Fibroblast of the aortic adventitia (primary cell): ENCODE measurements at regions not wholly inside any gene's neighbourhood (a gene's known extent, or its start where the extent isn't known, plus 50 kb on each side); places are given as distances from the start of the nearest gene placed in this dataset.

Experiments used
- DNase-seq: peaks from one replicate; pipeline ENCODE4 v3.0.0-alpha.2; 2010; ENCODE audit warnings: low read depth
- H3K4me3 ChIP-seq: 2 replicates; pipeline ENCODE4 v1.5.1; 2011; ENCODE audit warnings: low read depth, mild to moderate bottlenecking, control low read depth, low read length, moderate library complexity
- TF ChIP-seq, protein P1 (sequence below): IDR thresholded peaks from 2 replicates; pipeline ENCODE4 v1.5.1; 2011; ENCODE audit warnings: mild to moderate bottlenecking, low read length, control low read depth, inconsistent platforms; ENCODE audit not compliant: insufficient read depth

DNA sequence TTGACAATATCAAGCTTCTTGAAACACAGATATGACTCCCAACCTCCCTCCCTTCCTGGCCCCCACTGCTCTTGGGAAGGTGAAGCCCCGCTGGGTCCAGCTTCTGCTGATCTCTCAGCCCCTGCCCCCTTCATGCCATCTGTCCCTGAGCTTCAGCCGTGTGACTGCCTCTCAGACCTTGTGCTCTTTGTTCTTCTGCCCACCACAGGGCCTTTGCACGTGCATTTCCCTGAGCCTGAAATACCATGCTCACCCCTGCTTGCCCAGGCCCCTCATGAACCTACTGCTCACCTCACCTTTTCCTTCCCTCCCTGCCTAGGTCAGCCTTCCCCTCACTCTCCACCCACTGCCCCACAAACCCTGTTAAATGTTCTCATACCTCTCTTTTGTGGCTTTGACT, 241.7 kb upstream of the PMEPA1 start:
- TF ChIP-seq, protein P1, sequence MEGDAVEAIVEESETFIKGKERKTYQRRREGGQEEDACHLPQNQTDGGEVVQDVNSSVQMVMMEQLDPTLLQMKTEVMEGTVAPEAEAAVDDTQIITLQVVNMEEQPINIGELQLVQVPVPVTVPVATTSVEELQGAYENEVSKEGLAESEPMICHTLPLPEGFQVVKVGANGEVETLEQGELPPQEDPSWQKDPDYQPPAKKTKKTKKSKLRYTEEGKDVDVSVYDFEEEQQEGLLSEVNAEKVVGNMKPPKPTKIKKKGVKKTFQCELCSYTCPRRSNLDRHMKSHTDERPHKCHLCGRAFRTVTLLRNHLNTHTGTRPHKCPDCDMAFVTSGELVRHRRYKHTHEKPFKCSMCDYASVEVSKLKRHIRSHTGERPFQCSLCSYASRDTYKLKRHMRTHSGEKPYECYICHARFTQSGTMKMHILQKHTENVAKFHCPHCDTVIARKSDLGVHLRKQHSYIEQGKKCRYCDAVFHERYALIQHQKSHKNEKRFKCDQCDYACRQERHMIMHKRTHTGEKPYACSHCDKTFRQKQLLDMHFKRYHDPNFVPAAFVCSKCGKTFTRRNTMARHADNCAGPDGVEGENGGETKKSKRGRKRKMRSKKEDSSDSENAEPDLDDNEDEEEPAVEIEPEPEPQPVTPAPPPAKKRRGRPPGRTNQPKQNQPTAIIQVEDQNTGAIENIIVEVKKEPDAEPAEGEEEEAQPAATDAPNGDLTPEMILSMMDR = no peak
- no peak overlapping the region for H3K4me3 ChIP-seq
- DNase-seq = no peak

DNA sequence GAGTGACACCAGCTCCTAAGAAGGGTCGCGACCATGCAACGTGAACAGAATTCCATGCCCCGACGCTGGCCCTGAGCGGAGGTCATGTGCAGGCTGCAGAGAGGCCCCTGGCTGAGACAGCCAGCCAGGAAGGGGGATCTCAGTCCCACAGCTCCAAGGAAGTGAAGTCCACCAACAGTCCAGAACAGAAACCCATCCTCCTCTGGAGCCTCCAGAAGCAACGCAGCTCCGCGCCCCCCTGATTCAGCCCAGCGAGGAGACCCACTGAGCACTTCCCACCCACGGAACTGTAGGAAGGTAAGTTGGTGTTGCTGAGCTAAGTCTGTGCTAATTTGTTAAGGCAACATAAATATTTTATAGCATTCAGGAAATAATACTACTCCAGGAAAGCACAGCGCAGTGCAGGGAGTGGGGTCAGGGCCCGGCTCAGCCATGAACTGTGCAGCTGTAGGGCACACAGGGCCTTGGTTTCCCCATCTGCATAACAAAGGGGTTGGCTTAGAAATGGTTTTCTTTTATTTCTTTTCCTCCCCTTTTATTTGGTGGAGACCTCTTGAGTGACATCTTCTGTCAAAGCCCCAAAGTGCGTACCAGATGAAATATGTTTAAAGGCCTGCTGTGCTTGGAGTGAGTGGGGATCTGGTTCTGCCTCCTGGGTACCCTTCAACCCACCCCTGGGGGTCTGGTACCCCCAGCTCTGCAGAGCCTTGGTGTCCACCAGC, 241.1 kb upstream of the PMEPA1 start:
- no peak overlapping the region for H3K4me3 ChIP-seq
- TF ChIP-seq, protein P1 = no peak
- DNase-seq = no peak

DNA sequence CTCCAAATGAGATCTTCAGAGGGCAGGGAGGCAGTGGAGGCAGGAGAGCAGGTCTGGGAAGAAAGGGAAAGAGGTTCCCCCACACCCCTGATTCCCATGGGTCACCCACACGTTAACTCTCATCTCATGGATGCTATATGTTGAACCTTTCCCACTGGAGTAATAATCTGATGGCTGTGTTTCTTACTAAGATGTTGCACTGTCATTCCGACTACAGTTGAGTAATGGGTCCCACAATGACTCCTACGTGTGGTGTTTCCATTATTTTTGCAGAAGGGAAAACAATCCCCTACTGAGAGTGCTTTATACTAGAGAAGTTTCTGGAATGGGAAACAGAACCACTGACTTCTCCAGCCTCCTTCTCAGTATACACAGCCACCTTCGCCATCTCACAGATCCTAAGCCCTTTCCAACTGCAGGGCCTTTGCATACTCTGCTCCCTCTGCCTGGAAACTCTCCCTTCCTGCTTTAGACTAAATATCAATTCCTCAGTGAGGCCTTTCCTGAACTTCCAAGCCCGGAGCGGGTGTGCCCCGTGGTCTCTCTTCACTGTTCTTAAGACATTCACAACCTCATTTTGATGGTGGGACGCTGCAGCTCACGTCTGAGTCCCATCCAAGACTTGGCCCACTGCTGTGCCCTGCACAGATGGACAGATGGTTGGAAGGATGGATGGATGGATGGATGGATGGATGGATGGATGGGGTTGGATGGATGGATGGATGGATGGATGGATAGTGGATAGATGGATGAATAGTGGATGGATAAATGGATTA, 238.6 kb upstream of the PMEPA1 start:
- DNase-seq = no peak
- TF ChIP-seq, protein P1 = no peak

DNA sequence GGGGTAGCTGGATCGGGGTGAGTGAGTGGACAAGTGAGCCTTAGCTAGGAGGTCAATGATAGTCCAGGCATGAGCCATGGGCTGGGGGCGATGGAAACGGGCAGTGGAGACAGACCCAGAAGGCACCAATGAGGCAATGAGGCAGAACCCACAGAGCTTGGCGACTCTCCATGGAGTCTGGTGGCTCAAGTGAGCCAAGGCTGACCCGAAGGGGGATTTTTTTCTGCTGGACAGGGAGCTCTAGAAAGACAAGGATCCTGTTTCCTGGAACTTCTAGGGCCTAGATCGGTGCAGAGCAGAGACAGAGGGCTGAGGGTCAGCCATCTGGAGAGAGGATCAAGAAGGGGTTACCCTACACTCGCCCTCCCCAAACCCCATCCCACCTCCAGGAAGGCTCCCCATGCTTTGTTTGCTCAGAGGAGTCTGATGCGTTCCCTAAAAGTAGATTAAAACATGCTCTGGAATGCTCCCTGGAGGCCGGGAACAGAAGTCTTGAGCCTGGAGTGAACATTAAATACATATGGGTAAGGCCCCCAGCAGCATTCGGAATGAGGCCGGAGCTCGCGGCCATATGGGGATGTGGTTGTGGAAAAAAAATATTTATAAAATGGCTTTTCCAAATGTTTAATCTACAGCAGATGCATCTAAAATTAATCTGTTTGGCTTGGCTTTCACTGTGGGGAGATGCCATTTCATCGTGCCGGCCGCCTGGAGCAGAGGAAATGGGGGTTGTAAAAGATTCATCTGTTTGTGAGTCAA, 237.8 kb upstream of the PMEPA1 start:
- peak; percentile 21 for DNase-seq
- TF ChIP-seq, protein P1 = no peak
- H3K4me3 ChIP-seq = no peak overlapping the region

More for the DNA sequence above, 238.6 kb upstream of the PMEPA1 start:
- no peak overlapping the region for H3K4me3 ChIP-seq

DNA sequence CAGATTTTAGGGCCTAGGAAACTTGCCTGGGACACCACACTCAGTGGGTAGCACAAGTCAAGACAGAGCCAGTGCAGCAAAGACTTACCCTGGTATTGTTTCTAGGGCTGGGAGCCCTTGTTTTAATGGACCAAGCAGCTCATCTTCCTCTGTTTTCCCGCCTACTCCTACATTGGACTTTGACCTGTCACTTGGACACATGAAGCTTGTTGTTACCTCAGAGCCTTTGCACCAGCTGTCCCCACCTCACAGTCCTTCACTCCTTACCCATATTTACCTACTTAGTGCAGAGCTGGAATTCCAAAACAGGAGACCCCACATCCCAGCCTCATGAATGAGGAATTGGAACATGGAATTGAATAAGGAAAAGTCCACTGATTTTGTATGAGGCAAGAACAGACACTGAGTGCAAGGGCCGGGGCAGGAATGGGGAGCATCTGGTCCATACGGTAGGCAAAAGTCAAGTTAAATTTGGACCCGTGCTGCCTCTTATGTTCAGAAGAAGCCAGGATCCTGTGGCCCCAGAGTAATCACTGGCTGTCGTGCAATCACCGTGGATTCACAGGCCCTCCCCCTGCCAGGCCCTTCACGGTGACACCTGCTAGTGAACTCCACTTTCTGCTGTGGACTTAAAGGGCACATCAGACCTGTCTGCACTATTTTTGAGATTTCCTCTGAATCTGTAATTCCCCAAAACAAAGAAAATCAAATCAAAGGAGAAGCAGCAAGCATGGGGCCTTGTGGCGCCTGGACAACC, 236.9 kb upstream of the PMEPA1 start:
- no peak for DNase-seq
- TF ChIP-seq, protein P1 = no peak
- H3K4me3 ChIP-seq = no peak overlapping the region

DNA sequence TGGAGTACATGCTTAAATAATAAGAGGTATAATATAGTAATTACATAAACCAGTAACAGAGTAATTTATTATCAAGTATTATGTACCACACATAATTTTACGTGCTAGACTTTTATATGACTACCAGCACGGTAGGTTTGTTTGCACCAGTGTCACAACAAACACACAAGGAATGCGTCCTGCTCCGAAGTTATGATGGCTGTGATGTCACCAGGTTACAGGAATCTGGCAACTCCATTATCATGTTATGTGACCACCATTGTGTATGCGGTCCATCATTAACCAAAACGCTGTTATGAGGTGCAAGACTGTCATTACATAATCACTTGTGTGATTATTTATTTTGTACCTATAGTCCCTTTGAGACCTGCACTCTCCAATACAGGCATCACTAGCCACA, 235.2 kb upstream of the PMEPA1 start:
- TF ChIP-seq, protein P1 = no peak
- no peak for DNase-seq
- no peak overlapping the region for H3K4me3 ChIP-seq
